T-cell (primary cell): ENCODE measurements at regions not wholly inside any gene's neighbourhood (a gene's known extent, or its start where the extent isn't known, plus 50 kb on each side); places are given as distances from the start of the nearest gene placed in this dataset.

ENCODE experiments used
- ATAC-seq, 4 experiments: fragments of 200-7000 bp in 3 of 4; fragments of 150-1000 bp in 1 of 4; cut with Tn5 transposase; replicated peaks in 1 of 4; 1 replicate in 3 of 4; 2 replicates in 1 of 4; pipeline ENCODE4 v1.10.0; 2021; ENCODE audit warnings: moderate library complexity in 3 of 4, mild to moderate bottlenecking in 2 of 4, moderate number of reproducible peaks in 1 of 4
- CTCF ChIA-PET, 2 donors: fragments of 300-600 bp; sonication (Branson Sonifier 250); formaldehyde crosslinking; loops; one replicate each; lab custom pipeline; 2022; ENCODE audit warnings: antibody characterized with exemption in 2 of 2; lab: Charles Lee
- POLR2A ChIA-PET, 2 donors: fragments of 300-600 bp; sonication (Branson Sonifier 250); formaldehyde crosslinking; loops; one replicate each; lab custom pipeline; 2022; ENCODE audit warnings: antibody characterized with exemption in 2 of 2; lab: Charles Lee
- DNase-seq, 35 experiments: peaks; one replicate each; pipeline versions ENCODE4 v3.0.0 to v3.0.0-alpha.2; 2013 to 2023
- H3K27ac ChIP-seq: one replicate; pipeline ENCODE4 v1.5.1; 2013; ENCODE audit warnings: low read length
- H3K27me3 ChIP-seq, 2 experiments: replicated peaks in 1 of 2; 1 replicate in 1 of 2; 2 replicates in 1 of 2; pipeline versions ENCODE4 v1.6.1 to v1.7.0; 2013; ENCODE audit warnings: low read length in 1 of 2, mixed read lengths in 1 of 2; ENCODE audit not compliant: control insufficient read depth in 2 of 2, insufficient read depth in 2 of 2; ENCODE audit errors: extremely low read depth in 1 of 2
- H3K36me3 ChIP-seq, 2 donors: 1 replicate in 1 of 2; 2 replicates in 1 of 2; pipeline versions ENCODE4 v1.6.1 to v1.7.0; 2013; ENCODE audit warnings: low read length in 1 of 2; ENCODE audit not compliant: control insufficient read depth in 2 of 2, insufficient read depth in 1 of 2; ENCODE audit errors: extremely low read depth in 1 of 2
- H3K4me1 ChIP-seq, 2 experiments: 1 replicate in 1 of 2; 2 replicates in 1 of 2; pipeline versions ENCODE4 v1.6.1 to v1.7.0; 2013; ENCODE audit warnings: low read length in 2 of 2, mixed read lengths in 1 of 2; ENCODE audit not compliant: insufficient read depth in 2 of 2, control insufficient read depth in 1 of 2; ENCODE audit errors: extremely low read depth in 1 of 2
- H3K4me3 ChIP-seq, 2 donors: 1 replicate in 1 of 2; 2 replicates in 1 of 2; pipeline versions ENCODE4 v1.5.1 to v1.7.0; 2013; ENCODE audit warnings: mild to moderate bottlenecking in 2 of 2, low read length in 1 of 2, moderate library complexity in 1 of 2; ENCODE audit not compliant: control insufficient read depth in 1 of 2; ENCODE audit errors: extremely low read depth in 1 of 2
- H3K9me3 ChIP-seq: 2 replicates; pipeline ENCODE4 v1.7.0; 2013
- H3K27ac Mint-ChIP-seq, 2 donors: one replicate each; pipeline ENCODE4 v1.8.0; 2020 to 2021; ENCODE audit warnings: mild to moderate bottlenecking in 2 of 2, mixed read lengths in 2 of 2
- H3K27me3 Mint-ChIP-seq, 2 donors: one replicate each; pipeline ENCODE4 v1.8.0; 2021 to 2022; ENCODE audit warnings: mixed read lengths in 2 of 2
- H3K36me3 Mint-ChIP-seq: one replicate; pipeline ENCODE4 v1.8.0; 2021; ENCODE audit warnings: mixed read lengths
- H3K4me1 Mint-ChIP-seq, 3 donors: one replicate each; pipeline ENCODE4 v1.8.0; 2020 to 2022; ENCODE audit warnings: mixed read lengths in 3 of 3, mild to moderate bottlenecking in 1 of 3
- H3K4me3 Mint-ChIP-seq, 3 donors: one replicate each; pipeline ENCODE4 v1.8.0; 2020 to 2022; ENCODE audit warnings: mild to moderate bottlenecking in 3 of 3, mixed read lengths in 3 of 3, moderate library complexity in 3 of 3
- H3K9me3 Mint-ChIP-seq, 3 donors: one replicate each; pipeline ENCODE4 v1.8.0; 2020 to 2022; ENCODE audit warnings: mixed read lengths in 3 of 3
- WGBS: methylation state at CpG from one replicate; pipeline ENCODE4 v1.1.5; 2013; ENCODE audit warnings: missing lambda C conversion rate; ENCODE audit not compliant: insufficient coverage; 5-methylcytosine and 5-hydroxymethylcytosine counted together

DNA sequence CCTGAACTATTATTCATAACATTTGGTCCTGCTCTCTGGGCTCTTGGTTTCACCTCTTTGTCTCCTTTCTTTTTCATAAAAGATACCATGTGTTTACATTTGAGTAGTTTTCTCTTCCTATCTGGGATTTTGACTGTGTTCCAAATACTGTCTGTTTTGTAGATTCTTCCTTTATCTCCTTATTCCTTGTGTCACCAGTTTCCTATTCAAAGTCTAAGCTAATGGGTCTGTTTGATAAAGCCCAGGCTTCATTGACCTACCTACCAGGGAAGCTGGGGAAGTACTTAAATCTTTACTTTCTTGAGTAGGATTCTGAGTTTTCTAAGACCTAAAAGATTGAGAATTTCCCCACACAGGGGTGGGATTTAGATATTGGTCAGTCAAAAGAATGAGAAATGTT is 409.5 kb downstream of the RAPGEF2 start:
- no peaks in the 10 kb centered on the region for H3K27me3 Mint-ChIP-seq
- ChIA-PET CTCF (no interaction called here), POLR2A (no interaction called here)
- no peak overlapping the region for H3K4me3 ChIP-seq
- H3K9me3 ChIP-seq = no peaks in the 10 kb centered on the region
- peaks cover 0 to 6% (median 5%) of the 10 kb centered on the region in 3 donors for H3K9me3 Mint-ChIP-seq
- no peak overlapping the region for H3K27ac Mint-ChIP-seq
- no peak for DNase-seq
- H3K4me3 Mint-ChIP-seq = no peak overlapping the region
- H3K4me1 ChIP-seq = no peaks in the 10 kb centered on the region
- no peaks in the 10 kb centered on the region for H3K4me1 Mint-ChIP-seq
- no peaks in the 10 kb centered on the region for H3K27me3 ChIP-seq
- no peak overlapping the region for H3K27ac ChIP-seq
- H3K36me3 ChIP-seq = no peaks in the 10 kb centered on the region
- no peak for ATAC-seq
- H3K36me3 Mint-ChIP-seq = no peaks in the 10 kb centered on the region

GRCh38 chr4:159515314-159516025 is 412.6 kb downstream of the RAPGEF2 start:
- no peak overlapping the region for H3K4me3 ChIP-seq
- no peak for ATAC-seq
- CTCF ChIA-PET = no interaction called here
- Mint-ChIP-seq H3K36me3 (no peaks in the 10 kb centered on the region), H3K4me1 (no peaks in the 10 kb centered on the region), H3K27ac (no peak overlapping the region), H3K4me3 (no peak overlapping the region), H3K27me3 (no peaks in the 10 kb centered on the region), H3K9me3 (peaks cover 0 to 6% (median 5%) of the 10 kb centered on the region in 3 donors)
- WGBS = no CpG with 5 or more reads among the region's 2 CpGs
- POLR2A ChIA-PET = no interaction called here
- H3K27me3 ChIP-seq = no peaks in the 10 kb centered on the region
- DNase-seq = no peak
- H3K4me1 ChIP-seq = no peaks in the 10 kb centered on the region
- no peak overlapping the region for H3K27ac ChIP-seq
- H3K36me3 ChIP-seq = no peaks in the 10 kb centered on the region
- H3K9me3 ChIP-seq = no peaks in the 10 kb centered on the region

- ATAC-seq = no peak
- H3K36me3 ChIP-seq = no peaks in the 10 kb centered on the region
- Mint-ChIP-seq H3K36me3 (no peaks in the 10 kb centered on the region), H3K4me3 (no peak overlapping the region), H3K9me3 (peaks cover 0 to 6% (median 5%) of the 10 kb centered on the region in 3 donors), H3K4me1 (no peaks in the 10 kb centered on the region), H3K27ac (no peak overlapping the region), H3K27me3 (no peaks in the 10 kb centered on the region)
- no peaks in the 10 kb centered on the region for H3K27me3 ChIP-seq
- POLR2A ChIA-PET = no interaction called here
- H3K4me3 ChIP-seq = no peak overlapping the region
- CTCF ChIA-PET = interaction anchor here in 1 of 2 donors (0.6 kb wide), 1 partner anchor 29 kb away, joined by 3 read pairs; no protein-coding TSS in a partner anchor
- H3K27ac ChIP-seq = no peak overlapping the region
- no peaks in the 10 kb centered on the region for H3K9me3 ChIP-seq
- DNase-seq = no peak
- no peaks in the 10 kb centered on the region for H3K4me1 ChIP-seq
Measured at GRCh38 chr4:159516556-159517140, 413.8 kb downstream of the RAPGEF2 start.

GRCh38 chr4:159520074-159520473 is 417.2 kb downstream of the RAPGEF2 start:
- 11% methylated on average over 1 of the region's 4 CpGs for WGBS
- no peak for DNase-seq
- Histone ChIP-seq H3K4me1 (no peaks in the 10 kb centered on the region), H3K27ac (no peak overlapping the region), H3K36me3 (no peaks in the 10 kb centered on the region), H3K27me3 (no peaks in the 10 kb centered on the region), H3K4me3 (no peak overlapping the region), H3K9me3 (no peaks in the 10 kb centered on the region)
- Mint-ChIP-seq H3K9me3 (peaks cover 0 to 5% (median 0%) of the 10 kb centered on the region in 3 donors), H3K4me1 (no peaks in the 10 kb centered on the region), H3K36me3 (no peaks in the 10 kb centered on the region), H3K27ac (no peak overlapping the region), H3K27me3 (no peaks in the 10 kb centered on the region), H3K4me3 (no peak overlapping the region)
- POLR2A ChIA-PET = no interaction called here
- CTCF ChIA-PET = no interaction called here
- no peak for ATAC-seq

- no peaks in the 10 kb centered on the region for H3K36me3 ChIP-seq
- H3K4me1 ChIP-seq = no peaks in the 10 kb centered on the region
- POLR2A ChIA-PET = no interaction called here
- peaks cover 2 to 7% (median 7%) of the 10 kb centered on the region in 3 donors for H3K9me3 Mint-ChIP-seq
- DNase-seq = no peak
- CTCF ChIA-PET = no interaction called here
- H3K27ac ChIP-seq = no peak overlapping the region
- H3K4me3 ChIP-seq = no peak overlapping the region
- no peaks in the 10 kb centered on the region for H3K36me3 Mint-ChIP-seq
- H3K4me1 Mint-ChIP-seq = no peaks in the 10 kb centered on the region
- H3K9me3 ChIP-seq = no peaks in the 10 kb centered on the region
- 64% methylated on average over 4 of the region's 6 CpGs for WGBS
- no peaks in the 10 kb centered on the region for H3K27me3 Mint-ChIP-seq
- no peaks in the 10 kb centered on the region for H3K27me3 ChIP-seq
- H3K4me3 Mint-ChIP-seq = no peak overlapping the region
- ATAC-seq = no peak
- no peak overlapping the region for H3K27ac Mint-ChIP-seq
Measured at GRCh38 chr4:159526172-159526571, 423.3 kb downstream of the RAPGEF2 start.

GRCh38 chr4:159534655-159535054 is 431.8 kb downstream of the RAPGEF2 start:
- Histone ChIP-seq H3K4me1 (no peaks in the 10 kb centered on the region), H3K36me3 (no peaks in the 10 kb centered on the region), H3K9me3 (no peaks in the 10 kb centered on the region), H3K27me3 (no peaks in the 10 kb centered on the region), H3K27ac (no peak overlapping the region), H3K4me3 (no peak overlapping the region)
- no CpG with 5 or more reads among the region's 1 CpG for WGBS
- no peaks in the 10 kb centered on the region for H3K36me3 Mint-ChIP-seq
- peaks cover 14 to 26% (median 21%) of the 10 kb centered on the region in 3 donors for H3K9me3 Mint-ChIP-seq
- H3K27me3 Mint-ChIP-seq = peaks cover 0 to 2% of the 10 kb centered on the region in 2 donors
- H3K4me1 Mint-ChIP-seq = no peaks in the 10 kb centered on the region
- no peak for ATAC-seq
- POLR2A ChIA-PET = no interaction called here
- H3K4me3 Mint-ChIP-seq = no peak overlapping the region
- CTCF ChIA-PET = no interaction called here
- no peak overlapping the region for H3K27ac Mint-ChIP-seq
- DNase-seq = no peak
